GM23248 (cell line): ENCODE measurements at regions not wholly inside any gene's neighbourhood (a gene's known extent, or its start where the extent isn't known, plus 50 kb on each side); places are given as distances from the start of the nearest gene placed in this dataset.
A peak's percentile ranks its signal among the peaks of the same experiment; 100 is the strongest.

Experiments used
- DNase-seq: peaks from one replicate; pipeline ENCODE4 v3.0.0-alpha.2; 2015
- H2AFZ ChIP-seq: fragments of 200-600 bp; sonication (generic); 2 replicates; pipeline ENCODE4 v1.6.1; 2016; ENCODE audit warnings: antibody characterized with exemption
- H3F3A ChIP-seq: fragments of 200-600 bp; sonication (generic); 2 replicates; pipeline ENCODE4 v1.6.1; 2016; ENCODE audit warnings: mild to moderate bottlenecking, antibody characterized with exemption, mixed run types; ENCODE audit not compliant: insufficient read depth
- H3K27ac ChIP-seq: fragments of 200-600 bp; sonication (generic); 2 replicates; pipeline ENCODE4 v1.5.1; 2016; ENCODE audit warnings: mild to moderate bottlenecking
- H3K27me3 ChIP-seq: fragments of 200-600 bp; sonication (generic); replicated peaks from 2 replicates; pipeline ENCODE4 v1.6.1; 2016; ENCODE audit warnings: mild to moderate bottlenecking; ENCODE audit not compliant: insufficient read depth
- H3K36me3 ChIP-seq: fragments of 200-600 bp; sonication (generic); 2 replicates; pipeline ENCODE4 v1.6.1; 2016; ENCODE audit warnings: low read depth, mild to moderate bottlenecking
- H3K4me1 ChIP-seq: fragments of 200-600 bp; sonication (generic); 2 replicates; pipeline ENCODE4 v1.6.1; 2016; ENCODE audit warnings: mild to moderate bottlenecking; ENCODE audit not compliant: insufficient read depth
- H3K4me2 ChIP-seq: fragments of 200-600 bp; sonication (generic); one replicate; pipeline ENCODE4 v1.6.1; 2016; ENCODE audit warnings: mild to moderate bottlenecking; ENCODE audit not compliant: unreplicated experiment
- H3K4me3 ChIP-seq: fragments of 200-600 bp; sonication (generic); 2 replicates; pipeline ENCODE4 v1.5.1; 2016; ENCODE audit warnings: mild to moderate bottlenecking
- H3K79me2 ChIP-seq: fragments of 200-600 bp; sonication (generic); 2 replicates; pipeline ENCODE4 v1.6.1; 2016; ENCODE audit warnings: mild to moderate bottlenecking; ENCODE audit not compliant: insufficient read depth
- H3K9ac ChIP-seq: fragments of 200-600 bp; sonication (generic); 2 replicates; pipeline ENCODE4 v1.6.1; 2016; ENCODE audit warnings: mild to moderate bottlenecking
- H3K9me2 ChIP-seq: fragments of 200-600 bp; sonication (generic); 2 replicates; pipeline ENCODE4 v1.6.1; 2016; ENCODE audit warnings: mixed run types, mild to moderate bottlenecking, moderate library complexity; ENCODE audit not compliant: insufficient read depth
- H3K9me3 ChIP-seq: fragments of 200-600 bp; sonication (generic); one replicate; pipeline ENCODE4 v1.6.1; 2017; ENCODE audit warnings: low read depth
- H4K20me1 ChIP-seq: fragments of 200-600 bp; sonication (generic); 2 replicates; pipeline ENCODE4 v1.6.0; 2016; ENCODE audit not compliant: insufficient read depth
- EZH2 ChIP-seq: fragments of 200-600 bp; sonication (generic); IDR thresholded peaks from 2 replicates; pipeline ENCODE4 v1.6.1; 2018; ENCODE audit warnings: antibody characterized with exemption, mild to moderate bottlenecking; ENCODE audit not compliant: insufficient read depth, poor library complexity, severe bottlenecking
- EZH2phosphoT487 ChIP-seq: fragments of 200-600 bp; sonication (generic); IDR thresholded peaks from 2 replicates; pipeline ENCODE4 v1.6.1; 2018; ENCODE audit warnings: antibody characterized with exemption, moderate library complexity, mild to moderate bottlenecking, low read depth; ENCODE audit not compliant: insufficient read depth
- WGBS, 2 experiments: methylation state at CpG; one replicate each; pipeline ENCODE4 v1.1.6; 2015 to 2017; ENCODE audit warnings: low lambda C conversion rate in 2 of 2, low coverage in 1 of 2; ENCODE audit errors: missing lambda C conversion rate in 2 of 2; 5-methylcytosine and 5-hydroxymethylcytosine counted together
- in situ Hi-C: fragments of 300-500 bp; cut with MboI; formaldehyde crosslinking; loops from 2 replicates; pipeline ENCODE4 v1.15.0; 2020

DNA sequence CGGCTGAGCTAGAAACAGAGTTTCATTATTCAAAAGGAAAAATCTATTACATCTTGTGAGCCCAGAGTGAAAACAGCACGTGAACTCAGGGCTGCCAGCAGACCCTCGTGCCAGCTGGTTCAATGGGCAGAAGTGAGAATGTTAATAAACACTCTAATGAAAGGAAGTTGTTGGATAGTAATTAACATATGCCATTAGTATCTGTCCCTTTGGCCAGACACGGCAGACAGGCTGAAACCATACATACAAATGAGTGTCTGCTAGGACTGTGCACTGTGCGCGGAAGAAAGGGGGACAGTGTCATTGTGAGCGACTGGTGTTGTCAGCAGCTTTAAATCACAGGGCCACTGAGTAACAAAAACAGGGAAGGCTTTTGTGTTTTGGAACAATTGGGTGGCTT is 121.9 kb upstream of the TSC22D1 start:
- H3F3A ChIP-seq, result no peaks in the 10 kb centered on the region
- H3K27ac ChIP-seq, result no peak overlapping the region
- no peak for TF ChIP-seq EZH2phosphoT487
- no peaks in the 10 kb centered on the region for H3K27me3 ChIP-seq
- no peaks in the 10 kb centered on the region for H3K4me1 ChIP-seq
- H3K9me3 ChIP-seq, result no peaks in the 10 kb centered on the region
- no peaks in the 10 kb centered on the region for H3K9me2 ChIP-seq
- peak overlapping the region; percentile 28 for H3K4me2 ChIP-seq
- no peak overlapping the region for H3K9ac ChIP-seq
- 25 to 33% methylated on average over 7 of the region's 7 CpGs for WGBS, 2 experiments
- in situ Hi-C loops, result no loop called here
- no peaks in the 10 kb centered on the region for H3K36me3 ChIP-seq
- DNase-seq, result no peak
- peak overlapping the region; percentile 53; the same call in 1 of the 2 replicates for H2AFZ ChIP-seq
- H4K20me1 ChIP-seq, result no peaks in the 10 kb centered on the region
- no peak overlapping the region for H3K4me3 ChIP-seq
- H3K79me2 ChIP-seq, result no peaks in the 10 kb centered on the region

DNA sequence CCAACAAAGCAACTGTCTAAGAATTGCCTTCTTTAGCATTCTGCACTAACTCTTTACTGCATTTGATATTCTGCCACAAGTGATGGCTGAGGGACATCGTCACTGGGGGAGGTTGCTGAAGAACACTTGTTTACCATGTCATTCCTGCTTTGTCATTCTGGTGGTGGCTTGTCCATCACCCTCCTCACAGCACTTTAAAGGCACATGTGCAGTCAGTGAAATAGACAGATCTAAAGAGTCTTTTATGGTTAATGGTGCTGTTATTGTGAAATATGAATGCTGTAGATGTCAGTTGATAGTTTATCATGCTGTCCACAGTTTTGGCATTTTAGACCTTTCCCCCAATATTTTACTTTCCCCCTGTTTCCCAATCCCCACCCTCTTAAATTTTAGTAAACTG is 120.9 kb upstream of the TSC22D1 start:
- no peak for DNase-seq
- no peak overlapping the region for H3K9ac ChIP-seq
- H3K4me2 ChIP-seq, result no peak overlapping the region
- WGBS, 2 experiments, result 17 to 20% methylated on average over 1 of the region's 1 CpG
- no peaks in the 10 kb centered on the region for H3F3A ChIP-seq
- no peaks in the 10 kb centered on the region for H4K20me1 ChIP-seq
- H3K9me3 ChIP-seq, result no peaks in the 10 kb centered on the region
- no peaks in the 10 kb centered on the region for H3K9me2 ChIP-seq
- H3K4me1 ChIP-seq, result no peaks in the 10 kb centered on the region
- no peaks in the 10 kb centered on the region for H3K27me3 ChIP-seq
- no peak overlapping the region for H2AFZ ChIP-seq
- in situ Hi-C loops, result no loop called here
- TF ChIP-seq EZH2phosphoT487 (no peak), EZH2 (no peak)
- H3K4me3 ChIP-seq, result no peak overlapping the region
- H3K27ac ChIP-seq, result no peak overlapping the region
- no peaks in the 10 kb centered on the region for H3K36me3 ChIP-seq
- H3K79me2 ChIP-seq, result no peaks in the 10 kb centered on the region

DNA sequence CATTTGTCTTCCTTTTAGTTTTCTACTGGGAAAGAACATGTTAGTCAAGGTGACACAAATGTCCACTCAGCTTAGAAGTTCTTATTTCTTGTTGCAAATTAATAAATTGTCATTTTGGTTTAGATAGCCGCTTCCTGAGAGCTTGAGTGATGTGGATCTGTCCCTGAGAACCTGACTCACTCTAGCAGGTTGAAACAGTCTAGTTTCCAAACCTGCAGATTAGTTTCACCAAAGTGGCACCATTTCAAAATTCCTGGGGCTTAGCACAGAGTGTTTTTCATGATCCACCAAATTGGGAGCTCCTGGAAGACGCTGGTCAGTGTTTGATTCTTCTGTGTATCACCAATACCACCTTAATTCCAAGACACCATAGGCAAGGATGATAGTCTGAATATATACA is 119.4 kb upstream of the TSC22D1 start:
- no peak overlapping the region for H2AFZ ChIP-seq
- H3K4me3 ChIP-seq, result no peak overlapping the region
- H3K9me2 ChIP-seq, result no peaks in the 10 kb centered on the region
- H3K4me1 ChIP-seq, result no peaks in the 10 kb centered on the region
- H3K27me3 ChIP-seq, result no peaks in the 10 kb centered on the region
- no peak overlapping the region for H3K4me2 ChIP-seq
- 86 to 88% methylated on average over 2 of the region's 2 CpGs for WGBS, 2 experiments
- no peaks in the 10 kb centered on the region for H3K36me3 ChIP-seq
- no peaks in the 10 kb centered on the region for H3K9me3 ChIP-seq
- no peak for DNase-seq
- no peaks in the 10 kb centered on the region for H4K20me1 ChIP-seq
- no peaks in the 10 kb centered on the region for H3F3A ChIP-seq
- no peak overlapping the region for H3K9ac ChIP-seq
- TF ChIP-seq EZH2 (no peak), EZH2phosphoT487 (no peak)
- in situ Hi-C loops, result no loop called here
- H3K27ac ChIP-seq, result no peak overlapping the region
- no peaks in the 10 kb centered on the region for H3K79me2 ChIP-seq

DNA sequence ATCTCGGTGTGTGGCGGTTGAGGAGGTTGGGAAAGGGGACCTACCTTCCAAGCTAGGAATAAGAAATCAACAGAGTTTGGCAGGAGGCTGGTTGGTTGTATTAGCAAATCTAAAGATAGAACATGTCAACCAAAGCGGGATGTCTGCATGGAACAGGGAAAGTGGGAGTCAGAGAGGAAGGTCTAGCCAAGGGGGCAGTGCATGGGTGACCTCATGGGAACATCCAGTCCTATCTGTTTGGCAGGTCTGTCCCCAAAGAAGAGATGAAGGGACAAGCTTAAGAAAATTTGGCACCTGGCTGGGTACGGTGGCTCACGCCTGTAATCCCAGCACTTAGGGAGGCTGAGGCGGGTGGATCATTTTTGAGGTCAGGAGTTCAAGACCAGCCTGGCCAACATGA is 118.7 kb upstream of the TSC22D1 start:
- Histone ChIP-seq H3K4me2 (no peak overlapping the region), H3K9ac (no peak overlapping the region), H3K36me3 (no peaks in the 10 kb centered on the region), H3K9me3 (no peaks in the 10 kb centered on the region), H3K27ac (no peak overlapping the region), H3K4me3 (no peak overlapping the region), H3K27me3 (no peaks in the 10 kb centered on the region), H3K4me1 (no peaks in the 10 kb centered on the region), H2AFZ (no peak overlapping the region), H3K9me2 (no peaks in the 10 kb centered on the region), H3K79me2 (no peaks in the 10 kb centered on the region), H4K20me1 (no peaks in the 10 kb centered on the region), H3F3A (no peaks in the 10 kb centered on the region)
- WGBS, 2 experiments, result 94 to 95% methylated on average over 6 of the region's 6 CpGs
- no peak for DNase-seq
- in situ Hi-C loops, result no loop called here
- TF ChIP-seq EZH2 (no peak), EZH2phosphoT487 (no peak)

DNA sequence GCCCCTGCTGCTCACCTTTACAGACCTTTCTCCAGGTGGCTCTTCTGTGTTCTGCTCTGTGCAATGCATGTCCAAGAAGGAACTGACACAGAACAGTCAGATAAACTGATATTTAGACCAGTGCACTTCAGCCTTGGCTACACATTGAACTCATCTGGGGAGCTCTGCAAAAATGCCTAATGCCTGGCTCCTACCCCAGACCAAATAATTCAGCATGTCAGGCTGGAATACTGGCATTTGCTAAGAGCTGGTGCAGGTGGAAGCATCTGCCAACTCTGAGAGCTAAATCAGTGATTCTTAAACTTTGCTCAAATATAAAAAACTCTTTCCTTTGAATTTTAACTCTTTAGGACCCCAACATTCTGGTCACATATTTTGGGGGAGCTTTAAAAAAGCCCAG is 118.2 kb upstream of the TSC22D1 start:
- Histone ChIP-seq H3K4me3 (no peak overlapping the region), H3K4me2 (no peak overlapping the region), H2AFZ (no peak overlapping the region), H3K9me3 (no peaks in the 10 kb centered on the region), H3K27ac (no peak overlapping the region), H3K9ac (no peak overlapping the region), H4K20me1 (no peaks in the 10 kb centered on the region), H3F3A (no peaks in the 10 kb centered on the region), H3K9me2 (no peaks in the 10 kb centered on the region), H3K27me3 (no peaks in the 10 kb centered on the region), H3K79me2 (no peaks in the 10 kb centered on the region), H3K4me1 (no peaks in the 10 kb centered on the region), H3K36me3 (no peaks in the 10 kb centered on the region)
- no peak for DNase-seq
- in situ Hi-C loops, result no loop called here
- TF ChIP-seq EZH2, result no peak
- TF ChIP-seq EZH2phosphoT487, result no peak
